ENCODE measurements at regions not wholly inside any gene's neighbourhood (a gene's known extent, or its start where the extent isn't known, plus 50 kb on each side); places are given as distances from the start of the nearest gene placed in this dataset.

DNA sequence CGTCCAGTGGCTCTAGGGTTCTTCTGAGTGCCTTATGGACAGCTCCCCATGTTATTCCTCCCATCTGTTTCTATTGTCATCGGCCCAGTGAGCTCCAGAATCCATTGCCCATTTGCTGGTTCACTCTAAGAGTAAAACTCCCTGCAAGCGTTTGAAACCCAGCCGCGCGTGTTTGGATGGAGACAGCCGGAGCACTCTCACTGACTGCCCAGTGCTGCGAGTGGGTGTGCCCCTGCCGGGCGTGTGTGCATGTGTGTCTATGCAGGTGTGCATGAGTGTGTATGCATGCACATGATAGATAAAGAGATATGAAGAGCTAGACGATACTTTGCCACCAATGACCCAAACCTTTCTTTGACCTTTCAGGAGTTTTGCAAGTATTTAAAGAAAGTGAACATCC lies 347.2 kb upstream of the MKI67 start:
- no peak for DNase-seq

DNA sequence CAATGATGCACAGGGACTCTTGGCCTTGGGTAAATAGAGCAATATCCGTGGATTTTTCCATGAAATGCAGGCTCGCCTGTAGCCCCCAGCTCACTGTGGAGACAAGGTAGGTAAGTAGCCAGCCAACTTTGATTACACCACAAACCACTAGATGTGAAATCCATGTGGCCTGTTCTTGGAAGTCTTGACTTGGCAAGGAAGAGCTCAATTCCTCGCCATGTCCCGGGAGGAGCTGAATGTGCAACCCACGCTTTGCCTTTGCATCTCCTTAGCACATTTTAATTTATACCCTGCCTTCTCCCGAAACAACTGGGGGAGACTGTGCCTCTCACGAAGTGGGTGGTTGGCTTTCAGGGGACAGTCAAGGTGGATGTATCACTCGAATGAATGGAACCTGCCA lies 347.7 kb upstream of the MKI67 start:
- DNase-seq: no peak

DNA sequence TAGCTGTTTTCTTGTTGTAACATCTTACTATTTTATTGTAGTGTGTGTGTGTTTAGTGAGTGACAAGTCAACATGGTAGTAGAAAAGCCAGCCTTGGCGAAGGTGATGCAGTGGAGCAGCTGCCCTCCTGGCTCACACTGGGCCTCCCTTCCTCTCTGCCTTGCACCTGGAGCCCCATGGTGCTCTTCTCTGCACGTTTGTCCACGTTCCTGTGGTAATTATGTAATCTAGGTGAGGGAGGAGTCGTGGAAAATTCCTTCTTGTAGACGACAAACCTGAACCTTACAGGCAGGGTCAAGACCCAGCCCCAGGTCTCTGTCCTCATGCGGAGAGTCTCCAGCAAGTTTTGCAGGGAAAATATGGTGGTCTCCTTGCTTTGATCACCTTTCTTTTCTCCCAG lies 348.3 kb upstream of the MKI67 start:
- no peak for DNase-seq

DNA sequence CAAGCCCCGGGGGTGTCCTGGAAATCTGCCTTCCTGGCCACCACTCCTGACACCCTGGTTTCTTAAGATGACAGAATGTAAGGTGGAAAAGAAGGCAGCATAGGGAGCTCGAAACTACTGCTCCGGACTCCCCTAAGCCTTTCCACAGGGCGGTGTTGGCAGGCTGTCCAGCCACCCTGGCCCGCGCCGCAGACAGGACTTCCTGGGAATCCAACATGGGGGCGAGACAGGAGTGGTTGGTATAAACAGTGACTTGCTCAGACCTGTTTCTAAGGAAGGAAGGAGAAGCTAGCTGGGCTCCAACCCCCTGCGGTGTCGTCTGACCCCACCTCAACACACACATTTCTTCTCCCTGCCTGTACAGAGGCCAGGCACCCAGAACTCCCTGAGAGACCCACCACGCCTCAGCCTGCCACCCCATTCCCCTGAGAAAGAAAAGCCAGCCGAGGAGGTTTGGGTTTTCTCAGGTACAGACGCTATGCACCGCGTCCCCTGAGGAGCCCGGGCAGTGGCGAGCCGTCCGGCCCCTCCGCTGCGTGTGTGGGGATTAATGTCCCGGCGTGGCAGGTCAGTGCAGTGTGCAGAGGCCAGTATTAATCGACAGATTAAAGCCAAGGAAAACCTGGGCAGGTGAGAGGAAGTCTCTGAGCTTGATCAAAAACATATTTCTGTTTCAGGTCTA lies 349.6 kb upstream of the MKI67 start:
- no peak for DNase-seq

DNA sequence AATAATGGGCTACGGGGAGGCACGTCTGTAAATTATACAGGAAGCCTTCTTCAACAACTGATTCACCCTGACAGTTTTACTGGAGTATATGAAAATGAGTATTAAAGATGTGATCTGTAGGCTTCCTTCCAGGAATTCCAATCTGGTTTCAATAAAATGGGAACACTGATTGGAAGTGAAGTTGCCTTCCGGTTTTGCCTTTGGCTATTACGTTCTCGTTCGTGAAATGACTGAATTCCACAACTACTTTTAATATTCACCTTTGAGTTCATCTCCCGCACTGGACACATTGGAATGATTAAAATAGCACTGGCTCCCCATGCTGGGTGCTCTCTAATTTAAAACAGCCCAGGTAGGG lies 350.1 kb upstream of the MKI67 start:
- DNase-seq: no peak

DNA sequence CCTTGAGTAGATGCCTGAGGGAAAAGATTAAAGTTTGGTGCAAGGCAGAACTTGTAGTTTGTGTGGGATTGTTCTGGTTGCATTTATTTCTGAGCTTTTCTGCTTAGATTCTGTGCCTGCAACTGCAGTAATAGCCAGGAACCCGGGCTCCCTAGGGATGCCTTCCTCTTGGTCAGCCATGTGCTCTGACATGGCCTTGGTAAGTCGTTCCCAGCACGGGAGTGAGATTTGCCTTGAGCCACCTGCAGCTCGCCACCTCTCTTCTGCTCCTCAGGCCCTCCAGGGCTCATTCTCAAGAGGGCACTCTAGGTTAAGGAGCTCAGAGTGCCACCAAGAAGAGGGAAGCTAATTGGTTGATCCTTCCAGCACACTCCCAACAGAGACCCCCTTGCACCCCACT lies 350.6 kb upstream of the MKI67 start:
- DNase-seq: no peak

DNA sequence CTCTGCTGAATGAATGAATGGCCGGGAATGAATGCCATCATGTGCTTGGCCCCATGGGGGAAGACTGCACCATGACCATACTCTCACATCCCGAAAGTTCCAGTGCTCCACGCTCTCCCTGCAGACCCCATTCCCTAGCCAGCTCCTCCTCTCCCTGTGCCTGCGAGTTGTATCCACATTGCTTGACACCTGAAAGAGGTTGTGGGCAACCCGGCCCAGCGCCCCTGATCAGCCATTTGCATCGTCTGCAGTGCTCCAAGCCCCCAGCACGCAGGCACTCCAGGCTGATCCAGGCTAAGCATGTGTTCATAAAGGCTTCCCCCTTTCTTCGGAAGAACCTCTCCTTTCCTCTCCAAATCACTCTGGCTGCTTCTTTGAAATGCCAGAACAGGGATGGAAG lies 354.4 kb upstream of the MKI67 start:
- DNase-seq: no peak

DNA sequence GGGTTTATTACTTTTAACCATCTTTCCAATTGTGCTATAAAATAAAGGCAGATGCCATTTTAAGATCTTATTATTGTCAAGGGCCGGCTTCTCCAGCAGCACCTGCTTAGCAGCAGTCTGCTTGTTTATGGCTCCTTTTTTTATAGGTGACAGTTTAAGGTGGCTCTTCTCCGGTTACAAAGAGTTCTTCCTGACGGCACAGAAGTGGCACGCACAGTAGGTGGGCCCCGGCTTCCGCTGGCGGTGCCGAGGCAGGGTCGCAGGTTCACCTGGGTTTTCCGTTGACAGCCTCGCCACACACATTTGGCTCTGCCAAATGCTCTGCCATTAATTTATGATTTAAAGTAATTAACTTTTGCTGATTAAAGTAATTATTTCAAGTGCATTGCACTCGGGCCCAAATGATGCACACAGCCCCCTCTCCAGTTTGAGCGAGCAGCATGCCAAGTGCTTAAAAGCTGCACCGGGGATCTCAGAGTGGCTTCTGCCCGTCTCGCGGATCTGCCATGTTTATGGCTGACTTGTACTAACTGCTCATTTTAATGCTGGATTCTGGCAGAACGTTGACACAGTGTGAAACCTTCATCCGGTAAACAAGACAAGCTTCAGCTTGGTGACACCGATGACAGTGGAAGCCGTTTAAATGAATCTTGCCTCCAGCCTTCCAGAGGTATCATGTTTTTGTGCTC lies 355.1 kb upstream of the MKI67 start:
- DNase-seq: no peak

DNA sequence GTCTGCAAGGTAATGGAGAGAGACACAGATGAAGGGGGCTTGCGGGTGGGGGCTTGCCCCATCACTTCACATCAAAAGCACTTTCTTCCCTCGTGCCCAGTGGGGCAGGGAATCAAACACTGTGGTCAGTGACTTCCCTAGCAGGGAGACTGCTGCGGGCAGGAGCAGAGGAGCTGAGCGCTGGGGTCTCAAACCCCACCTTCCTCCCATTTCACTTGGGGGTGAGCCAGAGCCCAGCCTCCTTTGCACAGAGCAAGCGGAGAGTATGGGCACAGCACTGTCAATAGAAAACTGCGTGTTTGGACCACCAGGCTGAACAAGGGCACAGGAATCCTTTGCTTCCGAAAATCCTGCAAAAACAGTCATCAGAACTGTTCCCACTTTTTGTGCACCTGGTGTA lies 355.8 kb upstream of the MKI67 start:
- DNase-seq: no peak

DNA sequence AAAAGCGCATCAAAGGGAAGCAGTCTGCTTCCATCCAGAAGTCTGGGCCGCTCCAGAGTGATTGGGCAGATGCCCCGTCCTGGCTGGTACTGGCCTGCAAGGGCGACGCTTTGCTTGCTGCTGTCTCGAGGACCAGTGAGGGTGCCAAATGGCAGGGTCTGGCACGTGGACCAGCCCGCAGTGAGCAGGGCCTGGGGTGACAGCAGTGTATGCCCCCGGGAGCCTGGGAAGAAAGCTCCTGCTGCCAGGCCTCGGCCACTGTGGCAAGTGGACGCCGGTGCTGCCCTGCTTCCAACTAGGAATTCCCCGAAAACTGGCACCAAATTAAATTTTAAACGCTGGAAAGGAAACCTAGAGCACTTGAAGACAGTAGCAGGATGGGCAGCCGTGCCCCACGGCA lies 357.0 kb upstream of the MKI67 start:
- DNase-seq: no peak

DNA sequence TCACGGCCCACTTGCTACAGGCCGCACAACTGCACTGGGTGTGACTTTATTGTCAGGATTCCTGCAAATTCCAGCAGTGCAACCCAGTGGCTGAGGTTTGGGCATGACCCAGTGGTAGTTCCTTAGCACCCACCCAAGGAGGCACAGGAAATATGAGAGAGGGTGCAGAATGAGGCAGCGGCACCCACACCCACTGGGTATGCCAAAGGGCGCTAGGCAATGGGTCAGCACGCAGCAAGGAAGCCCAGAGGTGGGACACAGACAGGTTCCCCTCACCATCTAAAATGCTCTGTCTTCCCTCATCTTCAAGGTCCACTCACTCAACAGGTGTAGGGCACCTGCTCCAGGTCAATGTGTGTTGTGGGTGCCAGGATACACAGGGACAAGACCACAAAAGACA lies 357.8 kb upstream of the MKI67 start:
- DNase-seq: no peak

DNA sequence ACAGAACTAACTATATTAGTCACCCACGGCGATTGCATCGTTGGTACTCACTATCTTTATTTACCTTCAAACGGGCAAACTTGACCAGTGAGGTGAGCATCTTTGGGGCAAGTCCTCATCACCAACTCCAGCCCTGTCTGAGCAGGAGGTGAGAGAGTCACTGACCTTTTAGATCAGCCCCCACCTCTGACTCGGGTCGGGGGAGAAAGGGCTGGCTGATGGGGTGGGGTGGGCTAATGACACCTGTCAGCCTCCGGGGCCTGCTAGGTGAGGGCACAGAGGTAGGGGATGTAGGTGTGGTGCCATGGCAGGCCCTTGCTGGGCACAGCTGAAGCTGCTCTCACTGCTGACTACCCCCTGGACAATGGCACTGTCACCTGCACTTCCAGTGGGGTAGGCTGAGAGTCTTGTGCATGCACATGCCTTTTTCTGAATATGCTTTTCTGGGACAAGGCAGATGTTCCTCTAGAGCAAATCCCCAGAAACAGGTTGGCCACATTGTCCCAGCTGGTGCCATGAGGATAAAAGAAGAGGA lies 359.5 kb upstream of the MKI67 start:
- DNase-seq: no peak

DNA sequence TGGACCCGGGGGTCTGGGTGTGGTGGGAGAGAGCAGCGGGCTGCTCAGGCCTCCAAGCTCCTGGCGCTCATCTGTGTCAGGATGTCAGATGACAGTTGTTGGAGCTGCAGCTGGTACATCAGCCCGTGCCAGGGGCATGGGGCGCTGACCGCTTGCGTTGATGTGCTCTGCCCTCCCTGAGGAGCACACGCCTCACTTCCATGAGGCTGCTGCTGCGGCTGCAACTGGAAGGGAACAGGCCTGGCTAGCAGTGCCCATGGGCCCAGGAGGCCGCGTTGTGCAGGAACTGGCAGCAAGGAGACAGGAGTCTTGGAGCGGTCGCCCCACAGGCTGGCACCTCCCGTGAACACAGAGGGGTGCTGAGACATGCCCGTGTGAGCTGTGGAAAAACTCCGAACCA lies 361.3 kb upstream of the MKI67 start:
- no peak for DNase-seq

DNA sequence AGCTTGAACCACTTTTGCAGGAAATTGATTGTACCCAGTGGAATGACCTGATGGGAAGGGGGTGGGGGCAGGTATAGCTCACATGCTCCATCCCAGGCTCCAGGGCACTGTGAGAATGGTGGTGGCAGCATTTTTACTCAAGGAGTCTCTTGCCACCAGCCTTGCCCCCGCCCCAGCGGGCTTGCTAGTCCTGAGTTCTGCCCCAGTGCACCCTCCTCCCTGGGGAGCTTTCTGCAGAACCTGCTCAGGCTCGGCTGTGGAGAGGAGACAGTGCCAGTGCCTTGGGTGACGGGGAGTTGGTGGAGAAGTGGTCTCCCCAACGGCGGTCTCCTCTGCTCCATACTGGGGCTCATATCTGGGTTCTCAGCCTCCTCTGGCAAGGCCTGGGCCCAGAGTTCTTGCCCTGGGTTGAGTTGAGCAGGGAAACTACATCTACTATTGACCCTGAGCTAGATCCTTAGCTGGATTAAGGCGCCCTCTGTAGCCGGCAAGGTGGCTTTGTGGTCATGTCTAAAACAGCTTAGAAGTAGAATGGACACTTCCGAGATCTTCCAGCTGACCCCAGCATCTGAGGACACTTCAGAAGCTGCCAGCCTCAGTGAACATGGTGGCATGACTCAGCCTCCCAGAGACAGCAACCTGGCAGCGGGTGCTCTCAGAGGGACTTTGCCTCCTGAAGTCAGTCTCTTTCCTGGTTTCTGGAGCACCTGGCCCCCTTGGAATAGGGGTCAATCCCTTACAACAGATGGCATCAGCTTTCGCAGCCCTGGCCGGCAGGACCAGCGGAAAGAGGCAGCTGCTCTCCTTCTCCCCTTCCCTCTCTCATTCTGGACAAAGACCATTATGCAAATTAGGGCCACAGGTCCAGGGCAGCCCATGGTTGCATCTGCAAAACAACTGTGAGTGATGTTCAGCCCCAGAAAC lies 363.4 kb upstream of the MKI67 start:
- no peak for DNase-seq

DNA sequence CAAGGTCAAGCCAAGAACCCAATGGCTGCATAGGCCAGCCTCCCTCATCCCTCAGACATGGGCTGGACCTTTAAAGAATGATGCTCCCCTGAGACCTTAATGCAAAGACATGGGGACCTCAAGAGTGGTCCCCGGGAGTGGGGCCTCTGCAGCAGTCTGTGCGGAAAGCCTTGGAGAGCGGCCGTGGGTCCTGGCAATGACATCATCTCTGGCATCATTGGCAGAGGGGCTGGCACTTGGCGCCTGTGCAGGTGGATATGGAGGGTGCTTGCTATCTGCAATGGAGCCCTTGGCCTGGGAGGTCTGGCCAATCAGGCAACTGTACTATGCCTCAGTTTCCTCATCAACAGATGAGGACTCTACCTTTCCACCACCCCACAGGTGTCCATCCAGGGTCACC lies 365.5 kb upstream of the MKI67 start:
- DNase-seq: no peak

DNA sequence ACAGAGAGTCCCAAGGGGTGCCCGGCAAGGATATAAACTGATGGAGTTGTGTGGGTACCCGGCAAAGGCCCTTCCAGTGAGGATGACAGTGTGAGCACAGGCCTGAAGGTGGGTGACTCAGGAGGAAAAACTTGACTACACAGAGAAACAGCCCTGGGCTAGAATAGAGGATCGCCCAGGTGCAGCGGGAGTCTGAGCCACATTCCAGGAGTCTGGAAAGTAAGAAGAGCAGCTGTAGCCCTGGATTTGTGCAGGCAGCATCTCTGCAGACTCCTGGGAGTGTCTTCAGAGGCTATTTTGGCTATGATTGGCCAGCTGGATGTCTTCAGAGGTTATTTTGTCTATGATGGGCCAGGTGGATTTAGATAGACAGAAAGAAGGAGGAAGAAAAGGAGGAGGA lies 367.6 kb upstream of the MKI67 start:
- no peak for DNase-seq

DNA sequence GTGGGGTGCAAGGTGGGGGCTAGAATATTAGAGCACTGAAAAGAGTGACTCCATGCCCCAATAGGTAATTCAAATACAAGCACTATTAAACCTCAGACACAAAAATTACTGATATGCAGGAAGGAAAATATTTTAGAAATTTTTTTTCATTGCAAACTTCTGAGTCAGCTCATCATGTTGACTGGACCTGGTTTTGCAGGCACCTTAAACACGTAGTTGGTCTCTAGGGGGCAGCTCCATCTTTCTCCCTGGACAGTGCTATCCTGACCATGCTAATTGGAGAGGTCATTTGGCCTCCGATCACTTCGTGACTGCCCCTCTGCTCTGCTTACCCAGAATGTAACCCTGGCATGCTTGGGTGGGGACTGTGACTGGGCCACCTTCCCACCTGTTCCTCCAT lies 368.4 kb upstream of the MKI67 start:
- DNase-seq: no peak

DNA sequence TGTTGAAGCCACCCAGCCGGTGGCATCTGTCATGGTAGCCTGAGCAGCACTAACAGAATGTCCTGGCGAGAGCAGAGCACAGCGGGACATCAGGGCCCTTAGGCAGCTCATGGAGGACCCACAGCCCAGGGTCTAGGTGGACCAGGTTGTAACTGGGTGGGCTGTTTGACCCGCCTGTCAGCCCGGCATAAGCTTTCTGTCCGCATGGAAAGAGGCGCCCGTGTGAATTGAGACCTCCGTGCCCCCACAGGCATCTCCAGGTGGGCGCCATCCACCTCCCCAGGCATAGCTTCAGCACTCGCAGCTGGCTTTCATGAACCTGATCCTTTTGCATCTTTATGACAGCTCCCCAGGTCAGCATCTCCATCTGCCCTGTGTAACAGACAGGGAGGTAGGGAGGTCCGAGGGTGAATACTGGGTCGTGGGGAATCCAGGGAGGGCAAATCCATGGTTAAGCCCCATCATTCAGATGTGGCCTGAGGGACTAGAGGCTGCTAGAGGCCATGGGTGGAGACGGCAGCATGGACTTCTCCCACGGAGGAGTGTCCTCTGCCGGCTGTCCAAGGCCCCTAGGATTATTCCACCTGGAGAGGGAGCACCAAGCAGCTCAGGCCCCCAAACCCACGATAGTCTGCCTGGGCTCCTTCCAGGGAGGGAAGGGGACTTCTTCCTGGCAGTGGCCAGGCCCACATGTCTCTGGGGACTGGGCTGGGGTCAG lies 371.6 kb upstream of the MKI67 start:
- DNase-seq: no peak

DNA sequence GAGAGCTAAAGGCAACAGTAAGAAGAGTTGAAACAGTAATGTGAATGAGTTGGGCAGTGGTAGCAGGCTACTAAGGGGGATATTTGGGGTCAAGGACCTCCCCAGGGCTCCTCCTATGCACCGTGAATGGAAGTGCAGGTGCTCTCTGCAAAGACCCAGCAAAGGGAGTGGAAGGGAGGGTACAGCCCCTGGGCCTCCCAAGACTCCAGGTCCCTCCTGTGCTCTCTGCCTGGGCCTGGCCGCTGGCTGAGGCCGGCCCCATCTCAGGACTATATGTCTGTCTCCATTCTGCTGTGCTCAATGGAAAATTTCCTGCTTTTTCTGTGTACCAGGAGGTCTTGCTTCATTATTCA lies 372.1 kb upstream of the MKI67 start:
- DNase-seq: no peak

DNA sequence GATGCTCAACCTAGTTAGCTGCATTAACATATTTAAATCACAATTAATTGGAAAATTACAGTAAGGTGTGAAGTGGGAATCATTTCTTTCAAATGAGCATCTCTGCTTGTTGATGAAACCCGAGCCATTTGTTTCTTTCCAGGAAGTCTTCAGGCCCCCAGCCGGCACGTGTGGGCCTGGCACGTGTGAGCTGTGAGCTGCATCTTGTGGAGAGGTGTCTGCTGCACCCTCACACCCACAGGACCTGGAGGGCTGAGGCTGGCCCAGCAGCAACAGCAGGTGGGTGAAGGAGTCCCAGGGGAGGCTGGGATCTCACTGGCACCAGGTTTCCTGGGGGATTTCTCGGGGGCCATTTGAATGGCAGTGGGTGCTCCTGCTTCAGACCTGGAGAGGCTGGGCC lies 372.5 kb upstream of the MKI67 start:
- DNase-seq: no peak

DNA sequence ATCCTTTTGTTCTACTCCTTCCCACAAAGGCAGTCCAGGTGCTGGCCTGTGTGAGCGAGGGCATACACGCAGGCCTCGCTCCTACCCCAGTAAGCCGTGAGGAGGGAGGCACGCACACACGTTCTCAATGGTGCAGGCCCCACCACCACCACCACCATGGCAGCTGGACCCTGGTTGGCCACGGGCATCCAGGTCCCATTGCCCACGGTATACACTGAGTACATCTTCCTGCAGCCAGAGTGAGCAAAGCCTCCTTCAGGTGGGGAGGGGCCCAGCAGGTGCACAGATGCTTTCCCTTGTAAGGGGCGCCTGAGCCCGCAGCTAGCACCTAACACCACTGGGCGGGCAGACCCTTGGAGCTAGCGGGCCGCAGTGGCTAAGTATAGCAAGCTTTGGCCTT lies 373.3 kb upstream of the MKI67 start:
- no peak for DNase-seq

DNA sequence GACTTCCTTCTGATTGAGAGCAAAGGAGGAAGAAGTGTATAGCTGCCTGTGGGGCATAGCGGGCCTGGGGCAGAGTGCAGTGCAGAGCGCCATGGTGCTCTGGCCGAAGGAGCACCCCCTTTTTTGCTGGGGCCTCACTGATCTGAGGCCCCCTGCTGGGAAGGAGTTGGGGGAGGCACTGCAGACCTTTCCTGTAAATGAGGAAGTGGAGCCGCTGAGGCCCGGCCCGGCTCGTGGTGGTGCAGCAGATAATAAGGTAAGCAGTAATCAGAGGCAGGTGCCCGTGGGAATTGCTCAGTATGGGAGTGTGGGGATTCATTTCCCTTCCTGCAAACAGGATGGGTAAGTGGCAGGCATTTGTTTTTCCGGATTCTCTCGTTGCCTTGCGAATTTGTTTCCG lies 373.7 kb upstream of the MKI67 start:
- DNase-seq: no peak

DNA sequence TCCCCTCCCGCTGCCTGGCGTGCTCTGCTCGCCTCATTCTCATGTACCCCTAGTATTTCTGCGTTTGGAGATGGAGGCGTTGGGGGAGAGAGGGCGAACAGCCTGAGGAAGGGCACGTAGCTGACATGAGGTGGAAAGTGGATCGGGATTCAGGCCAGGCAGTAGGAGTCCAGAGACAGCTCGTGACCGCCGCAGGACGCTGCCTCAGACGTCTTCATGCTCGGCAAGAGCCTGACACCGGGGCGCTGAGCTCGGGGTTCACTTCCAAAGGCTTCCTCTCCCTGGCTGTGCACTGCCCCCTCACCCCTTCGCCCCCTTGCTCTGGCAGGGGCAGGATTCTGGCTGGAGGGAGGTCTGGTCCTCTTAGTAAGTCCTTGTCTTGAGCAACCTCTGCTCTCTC lies 374.4 kb upstream of the MKI67 start:
- DNase-seq: no peak
